ENCODE measurements at regions not wholly inside any gene's neighbourhood (a gene's known extent, or its start where the extent isn't known, plus 50 kb on each side); places are given as distances from the start of the nearest gene placed in this dataset.

DNA sequence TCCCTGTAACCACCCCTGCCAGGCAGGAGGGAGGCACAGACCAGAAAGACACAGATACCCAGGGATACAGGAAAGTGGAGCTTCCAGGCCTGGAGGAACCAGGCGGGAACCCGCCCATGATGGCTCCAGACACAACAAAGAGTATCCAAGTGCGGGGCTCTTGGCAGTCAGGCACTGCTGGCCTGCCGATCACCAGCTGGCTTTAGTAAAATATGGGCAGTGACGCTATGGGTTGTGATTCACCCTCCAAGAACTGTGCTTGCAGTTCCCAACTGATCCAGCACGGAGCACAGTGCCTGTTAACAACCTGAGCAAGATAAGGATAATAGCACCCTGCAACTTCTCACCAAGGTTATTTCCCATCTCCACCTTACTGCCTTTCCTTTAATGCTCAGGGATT is 463.3 kb downstream of the IRX1 start:
- H3K4me3 ChIP-seq (ENCODE audit: low read length): no peak overlapping the region
- TF ChIP-seq EZH2 (optimal IDR thresholded peaks at IDR 0.05; ENCODE audit: low read depth, low read length) (no peak), EZH2phosphoT487 (IDR thresholded peaks at IDR 0.05; ENCODE audit: low read length) (no peak)
- TF ChIP-seq, protein P1, sequence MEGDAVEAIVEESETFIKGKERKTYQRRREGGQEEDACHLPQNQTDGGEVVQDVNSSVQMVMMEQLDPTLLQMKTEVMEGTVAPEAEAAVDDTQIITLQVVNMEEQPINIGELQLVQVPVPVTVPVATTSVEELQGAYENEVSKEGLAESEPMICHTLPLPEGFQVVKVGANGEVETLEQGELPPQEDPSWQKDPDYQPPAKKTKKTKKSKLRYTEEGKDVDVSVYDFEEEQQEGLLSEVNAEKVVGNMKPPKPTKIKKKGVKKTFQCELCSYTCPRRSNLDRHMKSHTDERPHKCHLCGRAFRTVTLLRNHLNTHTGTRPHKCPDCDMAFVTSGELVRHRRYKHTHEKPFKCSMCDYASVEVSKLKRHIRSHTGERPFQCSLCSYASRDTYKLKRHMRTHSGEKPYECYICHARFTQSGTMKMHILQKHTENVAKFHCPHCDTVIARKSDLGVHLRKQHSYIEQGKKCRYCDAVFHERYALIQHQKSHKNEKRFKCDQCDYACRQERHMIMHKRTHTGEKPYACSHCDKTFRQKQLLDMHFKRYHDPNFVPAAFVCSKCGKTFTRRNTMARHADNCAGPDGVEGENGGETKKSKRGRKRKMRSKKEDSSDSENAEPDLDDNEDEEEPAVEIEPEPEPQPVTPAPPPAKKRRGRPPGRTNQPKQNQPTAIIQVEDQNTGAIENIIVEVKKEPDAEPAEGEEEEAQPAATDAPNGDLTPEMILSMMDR (IDR thresholded peaks at IDR 0.05; ENCODE audit: low read length): no peak

DNA sequence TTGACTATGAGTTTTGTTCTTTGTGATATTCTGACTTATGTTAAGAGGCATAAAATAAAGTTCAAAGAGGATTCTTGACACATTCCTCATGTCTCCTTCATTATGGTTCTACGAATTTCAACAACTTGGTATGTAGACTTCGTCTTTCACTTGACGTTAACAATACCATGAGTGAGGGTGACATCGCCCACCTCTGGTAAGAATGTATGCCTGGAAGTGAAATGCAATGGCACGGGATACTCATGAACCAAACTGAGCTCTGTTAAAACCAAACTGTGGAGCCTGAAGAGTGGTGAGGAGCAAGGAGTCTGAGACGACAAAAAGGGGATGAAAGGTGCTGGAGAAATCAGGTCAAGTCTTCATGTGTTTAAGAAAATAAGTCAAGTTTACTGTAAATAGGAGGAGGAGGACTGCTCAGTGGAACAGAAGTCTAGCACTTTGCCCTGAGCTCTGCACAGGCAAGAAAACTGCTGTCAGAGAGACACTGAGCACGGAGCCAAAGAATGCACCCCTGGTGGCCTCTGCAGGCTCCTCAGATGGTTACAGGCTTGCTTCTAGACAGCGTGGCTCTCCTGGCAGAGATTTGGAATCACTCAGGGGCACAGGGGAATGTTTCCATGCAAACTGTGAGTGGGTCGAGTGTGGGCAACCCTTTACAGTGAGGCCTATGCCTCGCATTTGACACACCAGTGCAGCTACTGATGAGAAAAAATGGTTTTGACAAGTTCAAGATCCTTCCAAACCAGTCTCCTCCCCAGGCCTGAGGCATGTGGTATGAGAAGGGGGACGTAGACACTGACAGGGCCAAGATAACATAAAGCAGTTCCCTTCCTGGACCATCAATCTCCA is 470.1 kb downstream of the IRX1 start:
- Histone ChIP-seq H3K9ac (ENCODE audit: low read length) (no peak overlapping the region), H3K4me2 (ENCODE audit: low read depth, low read length) (no peak overlapping the region), H3K27me3 (replicated peaks; ENCODE audit: insufficient read depth, low read length) (no peaks in the 10 kb centered on the region), H3K9me2 (replicated peaks; ENCODE audit: insufficient read depth, low read length) (no peaks in the 10 kb centered on the region), H3K79me2 (ENCODE audit: low read length) (no peaks in the 10 kb centered on the region), H3K4me3 (ENCODE audit: low read length) (no peak overlapping the region), H2AFZ (ENCODE audit: low read length) (no peak overlapping the region), H3K9me3 (replicated peaks; ENCODE audit: insufficient read depth, low read length) (no peaks in the 10 kb centered on the region), H3K4me1 (ENCODE audit: low read length) (no peaks in the 10 kb centered on the region), H3F3A (ENCODE audit: insufficient read depth, low read length) (no peaks in the 10 kb centered on the region), H3K27ac (ENCODE audit: low read length) (no peak overlapping the region), H3K36me3 (replicated peaks; ENCODE audit: insufficient read depth, low read length) (no peaks in the 10 kb centered on the region), H4K20me1 (ENCODE audit: insufficient read depth, low read length) (no peaks in the 10 kb centered on the region)
- TF ChIP-seq, protein P1 (IDR thresholded peaks at IDR 0.05; ENCODE audit: low read length): no peak
- TF ChIP-seq EZH2phosphoT487 (IDR thresholded peaks at IDR 0.05; ENCODE audit: low read length) (no peak), EZH2 (optimal IDR thresholded peaks at IDR 0.05; ENCODE audit: low read depth, low read length) (no peak)
- no peak for DNase-seq

More for the DNA sequence above, 463.3 kb downstream of the IRX1 start:
- H3K4me2 ChIP-seq (ENCODE audit: low read depth, low read length): no peak overlapping the region
- H3K9ac ChIP-seq (ENCODE audit: low read length): no peak overlapping the region
- H2AFZ ChIP-seq (ENCODE audit: low read length): no peak overlapping the region
- H3K9me3 ChIP-seq (replicated peaks; ENCODE audit: insufficient read depth, low read length): no peaks in the 10 kb centered on the region
- H3K27me3 ChIP-seq (replicated peaks; ENCODE audit: insufficient read depth, low read length): no peaks in the 10 kb centered on the region
- no peaks in the 10 kb centered on the region for H3K4me1 ChIP-seq (ENCODE audit: low read length)
- H3K36me3 ChIP-seq (replicated peaks; ENCODE audit: insufficient read depth, low read length): no peaks in the 10 kb centered on the region
- H3F3A ChIP-seq (ENCODE audit: insufficient read depth, low read length): no peaks in the 10 kb centered on the region
- DNase-seq: no peak
- no peaks in the 10 kb centered on the region for H3K79me2 ChIP-seq (ENCODE audit: low read length)
- no peaks in the 10 kb centered on the region for H4K20me1 ChIP-seq (ENCODE audit: insufficient read depth, low read length)
- H3K27ac ChIP-seq (ENCODE audit: low read length): no peak overlapping the region
- no peaks in the 10 kb centered on the region for H3K9me2 ChIP-seq (replicated peaks; ENCODE audit: insufficient read depth, low read length)

DNA sequence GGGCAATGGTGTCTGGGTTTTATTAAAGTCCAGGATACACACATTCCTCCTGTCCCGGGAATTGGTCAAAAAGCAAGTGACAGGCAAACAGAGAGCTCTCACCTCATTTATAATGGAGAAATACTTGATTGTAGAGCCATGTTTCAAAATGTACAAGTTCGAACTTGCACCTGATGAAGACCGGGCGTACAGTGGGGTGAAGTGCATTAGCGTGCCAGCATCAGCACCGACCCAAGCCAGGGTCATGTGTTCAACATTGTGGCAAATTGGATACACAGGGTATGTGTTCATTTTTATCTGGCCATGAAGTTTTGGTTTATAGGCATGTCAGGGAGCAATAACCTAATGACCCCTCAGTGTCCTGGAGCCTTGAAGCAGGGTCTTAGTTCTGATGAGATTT is 472.5 kb downstream of the IRX1 start:
- H3K79me2 ChIP-seq (ENCODE audit: low read length): no peaks in the 10 kb centered on the region
- H3K9ac ChIP-seq (ENCODE audit: low read length): no peak overlapping the region
- no peak overlapping the region for H2AFZ ChIP-seq (ENCODE audit: low read length)
- no peak for DNase-seq
- H3K27me3 ChIP-seq (replicated peaks; ENCODE audit: insufficient read depth, low read length): no peaks in the 10 kb centered on the region
- no peak overlapping the region for H3K4me2 ChIP-seq (ENCODE audit: low read depth, low read length)
- no peaks in the 10 kb centered on the region for H4K20me1 ChIP-seq (ENCODE audit: insufficient read depth, low read length)
- H3K4me3 ChIP-seq (ENCODE audit: low read length): no peak overlapping the region
- H3K9me2 ChIP-seq (replicated peaks; ENCODE audit: insufficient read depth, low read length): no peaks in the 10 kb centered on the region
- TF ChIP-seq, protein P1 (IDR thresholded peaks at IDR 0.05; ENCODE audit: low read length): no peak
- TF ChIP-seq EZH2phosphoT487 (IDR thresholded peaks at IDR 0.05; ENCODE audit: low read length) (no peak), EZH2 (optimal IDR thresholded peaks at IDR 0.05; ENCODE audit: low read depth, low read length) (no peak)
- no peaks in the 10 kb centered on the region for H3K36me3 ChIP-seq (replicated peaks; ENCODE audit: insufficient read depth, low read length)
- H3K27ac ChIP-seq (ENCODE audit: low read length): no peak overlapping the region
- no peaks in the 10 kb centered on the region for H3K4me1 ChIP-seq (ENCODE audit: low read length)
- H3F3A ChIP-seq (ENCODE audit: insufficient read depth, low read length): no peaks in the 10 kb centered on the region
- no peaks in the 10 kb centered on the region for H3K9me3 ChIP-seq (replicated peaks; ENCODE audit: insufficient read depth, low read length)

Data from MM.1S (cell line).